ENCODE measurements at regions not wholly inside any gene's neighbourhood (a gene's known extent, or its start where the extent isn't known, plus 50 kb on each side); places are given as distances from the start of the nearest gene placed in this dataset.

GRCh38 chr5:104815212-104815611 lies 1252.6 kb upstream of the NUDT12 start:
- Histone ChIP-seq H3K27ac (ENCODE audit: low read depth in 1 of 2, low read length in 1 of 2) (no peak overlapping the region), H3K36me3 (ENCODE audit: control insufficient read depth in 4 of 4, insufficient read depth in 4 of 4, low read length in 4 of 4) (no peaks in the 10 kb centered on the region), H3K9ac (ENCODE audit: insufficient read depth in 1 of 2, low read length in 2 of 2) (no peak overlapping the region), H3K27me3 (ENCODE audit: control insufficient read depth in 3 of 3, insufficient read depth in 3 of 3, low read length in 2 of 3) (no peaks in the 10 kb centered on the region), H3K4me3 (no peak overlapping the region), H3K9me3 (ENCODE audit: control insufficient read depth in 4 of 4, insufficient read depth in 3 of 4, low read length in 3 of 4) (peaks cover 0 to 5% (median under 1%) of the 10 kb centered on the region in 4 donors), H3K4me1 (ENCODE audit: control insufficient read depth in 5 of 5, insufficient read depth in 5 of 5, low read length in 5 of 5) (no peaks in the 10 kb centered on the region)
- 27 to 60% methylated on average over 1 of the region's 1 CpG for WGBS, 2 donors
- ATAC-seq (ENCODE audit: insufficient read depth, low FRiP score), result no peak
- TF ChIP-seq, protein P1, sequence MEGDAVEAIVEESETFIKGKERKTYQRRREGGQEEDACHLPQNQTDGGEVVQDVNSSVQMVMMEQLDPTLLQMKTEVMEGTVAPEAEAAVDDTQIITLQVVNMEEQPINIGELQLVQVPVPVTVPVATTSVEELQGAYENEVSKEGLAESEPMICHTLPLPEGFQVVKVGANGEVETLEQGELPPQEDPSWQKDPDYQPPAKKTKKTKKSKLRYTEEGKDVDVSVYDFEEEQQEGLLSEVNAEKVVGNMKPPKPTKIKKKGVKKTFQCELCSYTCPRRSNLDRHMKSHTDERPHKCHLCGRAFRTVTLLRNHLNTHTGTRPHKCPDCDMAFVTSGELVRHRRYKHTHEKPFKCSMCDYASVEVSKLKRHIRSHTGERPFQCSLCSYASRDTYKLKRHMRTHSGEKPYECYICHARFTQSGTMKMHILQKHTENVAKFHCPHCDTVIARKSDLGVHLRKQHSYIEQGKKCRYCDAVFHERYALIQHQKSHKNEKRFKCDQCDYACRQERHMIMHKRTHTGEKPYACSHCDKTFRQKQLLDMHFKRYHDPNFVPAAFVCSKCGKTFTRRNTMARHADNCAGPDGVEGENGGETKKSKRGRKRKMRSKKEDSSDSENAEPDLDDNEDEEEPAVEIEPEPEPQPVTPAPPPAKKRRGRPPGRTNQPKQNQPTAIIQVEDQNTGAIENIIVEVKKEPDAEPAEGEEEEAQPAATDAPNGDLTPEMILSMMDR (IDR thresholded peaks at IDR 0.05; ENCODE audit: control extremely low read depth, extremely low read depth), result no peak
- DNase-seq, result no peak

- TF ChIP-seq, protein P1 (IDR thresholded peaks at IDR 0.05; ENCODE audit: control extremely low read depth, extremely low read depth), result no peak
- Histone ChIP-seq H3K27me3 (ENCODE audit: control insufficient read depth in 3 of 3, insufficient read depth in 3 of 3, low read length in 2 of 3) (no peaks in the 10 kb centered on the region), H3K4me3 (no peak overlapping the region), H3K27ac (ENCODE audit: low read depth in 1 of 2, low read length in 1 of 2) (no peak overlapping the region), H3K36me3 (ENCODE audit: control insufficient read depth in 4 of 4, insufficient read depth in 4 of 4, low read length in 4 of 4) (no peaks in the 10 kb centered on the region), H3K9ac (ENCODE audit: insufficient read depth in 1 of 2, low read length in 2 of 2) (no peak overlapping the region), H3K9me3 (ENCODE audit: control insufficient read depth in 4 of 4, insufficient read depth in 3 of 4, low read length in 3 of 4) (peaks cover 0 to 6% (median 0%) of the 10 kb centered on the region in 4 donors), H3K4me1 (ENCODE audit: control insufficient read depth in 5 of 5, insufficient read depth in 5 of 5, low read length in 5 of 5) (no peaks in the 10 kb centered on the region)
- 55 to 83% methylated on average over 4 of the region's 4 CpGs for whole genome bisulfite sequencing, 2 donors
- no peak for DNase-seq
- no peak for ATAC-seq (ENCODE audit: insufficient read depth, low FRiP score)
Measured at GRCh38 chr5:104800440-104801048, 1238.0 kb upstream of the NUDT12 start.

DNA sequence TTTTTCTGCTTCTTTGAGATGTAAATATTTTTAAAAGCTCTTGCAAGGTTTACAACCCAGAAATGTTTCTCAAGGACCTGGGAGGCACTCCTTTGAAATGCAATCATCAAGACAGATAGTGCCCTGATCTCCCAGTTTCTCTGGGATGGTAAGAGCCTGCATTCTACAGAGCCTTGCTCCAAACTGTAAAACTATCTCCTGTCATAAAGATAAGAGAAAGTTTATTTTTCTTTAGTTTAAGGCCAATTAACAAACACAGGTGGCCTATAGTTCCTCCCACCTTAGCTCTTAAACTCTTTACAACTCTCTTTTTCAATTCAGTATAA lies 1231.1 kb upstream of the NUDT12 start:
- H3K36me3 ChIP-seq (ENCODE audit: control insufficient read depth in 4 of 4, insufficient read depth in 4 of 4, low read length in 4 of 4), result no peaks in the 10 kb centered on the region
- no peaks in the 10 kb centered on the region for H3K27me3 ChIP-seq (ENCODE audit: control insufficient read depth in 3 of 3, insufficient read depth in 3 of 3, low read length in 2 of 3)
- no peak overlapping the region for H3K27ac ChIP-seq (ENCODE audit: low read depth in 1 of 2, low read length in 1 of 2)
- H3K9ac ChIP-seq (ENCODE audit: insufficient read depth in 1 of 2, low read length in 2 of 2), result no peak overlapping the region
- TF ChIP-seq, protein P1 (IDR thresholded peaks at IDR 0.05; ENCODE audit: control extremely low read depth, extremely low read depth), result no peak
- peak in 2 of 3 donors; percentile 11 to 57 for DNase-seq
- no peak for ATAC-seq (ENCODE audit: insufficient read depth, low FRiP score)
- no peaks in the 10 kb centered on the region for H3K9me3 ChIP-seq (ENCODE audit: control insufficient read depth in 4 of 4, insufficient read depth in 3 of 4, low read length in 3 of 4)
- no peak overlapping the region for H3K4me3 ChIP-seq
- peaks cover 0 to 9% (median 0%) of the 10 kb centered on the region in 5 donors for H3K4me1 ChIP-seq (ENCODE audit: control insufficient read depth in 5 of 5, insufficient read depth in 5 of 5, low read length in 5 of 5)
